ENCODE measurements at regions not wholly inside any gene's neighbourhood (a gene's known extent, or its start where the extent isn't known, plus 50 kb on each side); places are given as distances from the start of the nearest gene placed in this dataset.

DNA sequence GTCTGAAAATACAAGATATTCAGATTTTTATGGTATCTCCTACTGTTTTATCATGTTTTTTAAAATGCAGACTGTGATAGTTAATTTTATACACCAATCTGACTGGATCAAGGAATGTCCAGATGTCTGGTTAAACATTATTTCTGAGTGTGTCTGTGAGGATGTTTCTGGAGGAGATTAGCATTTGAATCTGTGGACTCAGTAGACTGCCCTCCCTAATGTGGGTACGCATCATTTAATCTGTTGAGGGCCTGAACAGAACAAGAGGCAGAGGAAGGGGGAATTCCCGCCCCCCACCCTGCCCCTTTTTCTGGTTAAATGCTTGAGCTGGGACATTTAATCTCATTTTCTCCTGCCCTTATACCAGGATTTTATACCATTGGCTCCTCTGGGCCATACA lies 72.1 kb downstream of the AVPR1A start:
- Histone ChIP-seq H3K27me3 (replicated peaks; ENCODE audit: insufficient read depth, low read depth, low read length, poor library complexity) (no peaks in the 10 kb centered on the region), H3K4me1 (ENCODE audit: insufficient read depth, low read length, poor library complexity, severe bottlenecking) (no peaks in the 10 kb centered on the region), H3K9me3 (ENCODE audit: low read depth, low read length, poor library complexity, severe bottlenecking) (no peaks in the 10 kb centered on the region), H3K36me3 (ENCODE audit: insufficient read depth, low read length, poor library complexity, severe bottlenecking) (no peaks in the 10 kb centered on the region), H3K4me3 (ENCODE audit: low read depth, low read length, poor library complexity, severe bottlenecking) (no peak overlapping the region), H3K27ac (ENCODE audit: low read depth, low read length, poor library complexity, severe bottlenecking) (no peak overlapping the region)
- intact Hi-C loops (cut with micrococcal nuclease; ENCODE audit: unreplicated experiment), result no loop called here
- BruUV-seq (replicated peaks), result no TSS peak
- no peak for DNase-seq (ENCODE audit: low spot score)
- ChIA-PET POLR2A (ENCODE audit: low non-redundant PET) (no interaction called here), CTCF (no interaction called here)
- no peak for TF ChIP-seq EZH2 (IDR thresholded peaks at IDR 0.05; ENCODE audit: borderline replicate concordance, low read depth, low read length, poor library complexity, severe bottlenecking)
- TF ChIP-seq, protein P1, sequence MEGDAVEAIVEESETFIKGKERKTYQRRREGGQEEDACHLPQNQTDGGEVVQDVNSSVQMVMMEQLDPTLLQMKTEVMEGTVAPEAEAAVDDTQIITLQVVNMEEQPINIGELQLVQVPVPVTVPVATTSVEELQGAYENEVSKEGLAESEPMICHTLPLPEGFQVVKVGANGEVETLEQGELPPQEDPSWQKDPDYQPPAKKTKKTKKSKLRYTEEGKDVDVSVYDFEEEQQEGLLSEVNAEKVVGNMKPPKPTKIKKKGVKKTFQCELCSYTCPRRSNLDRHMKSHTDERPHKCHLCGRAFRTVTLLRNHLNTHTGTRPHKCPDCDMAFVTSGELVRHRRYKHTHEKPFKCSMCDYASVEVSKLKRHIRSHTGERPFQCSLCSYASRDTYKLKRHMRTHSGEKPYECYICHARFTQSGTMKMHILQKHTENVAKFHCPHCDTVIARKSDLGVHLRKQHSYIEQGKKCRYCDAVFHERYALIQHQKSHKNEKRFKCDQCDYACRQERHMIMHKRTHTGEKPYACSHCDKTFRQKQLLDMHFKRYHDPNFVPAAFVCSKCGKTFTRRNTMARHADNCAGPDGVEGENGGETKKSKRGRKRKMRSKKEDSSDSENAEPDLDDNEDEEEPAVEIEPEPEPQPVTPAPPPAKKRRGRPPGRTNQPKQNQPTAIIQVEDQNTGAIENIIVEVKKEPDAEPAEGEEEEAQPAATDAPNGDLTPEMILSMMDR (conservative IDR thresholded peaks at IDR 0.05; ENCODE audit: low read depth, low read length), result no peak

DNA sequence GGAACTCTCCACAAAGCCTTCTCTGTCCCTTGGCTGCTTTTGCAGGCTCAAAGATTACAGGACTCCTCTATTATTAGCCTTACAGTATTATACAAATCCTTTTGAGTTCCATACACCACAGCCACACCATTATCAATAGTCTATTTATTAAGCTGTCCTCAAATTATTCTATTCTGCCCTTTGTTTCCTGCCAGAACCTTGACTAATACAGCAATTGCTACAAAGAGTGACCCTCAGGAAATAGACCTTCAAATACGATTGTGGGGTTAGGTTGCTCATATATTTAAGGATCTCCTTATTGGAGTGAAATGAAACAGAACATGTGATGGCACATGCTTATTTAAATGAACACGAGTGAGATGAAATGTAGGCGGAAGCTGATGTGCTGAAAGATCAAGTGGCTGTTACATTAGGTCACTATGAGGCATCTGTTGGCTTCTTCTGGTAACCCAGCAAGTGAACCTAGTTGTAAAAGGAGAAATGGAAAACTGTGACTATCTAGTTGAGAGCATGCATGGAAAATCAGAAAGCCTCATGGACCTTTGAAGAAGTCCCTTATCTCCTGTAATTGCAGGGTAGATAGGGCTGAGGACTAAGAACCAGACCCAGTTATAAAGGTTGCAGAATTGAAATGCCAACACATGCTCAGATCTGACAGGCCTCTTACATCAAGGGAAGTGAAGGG lies 75.5 kb downstream of the AVPR1A start:
- no peaks in the 10 kb centered on the region for H3K27me3 ChIP-seq (replicated peaks; ENCODE audit: insufficient read depth, low read depth, low read length, poor library complexity)
- H3K4me1 ChIP-seq (ENCODE audit: insufficient read depth, low read length, poor library complexity, severe bottlenecking), result no peaks in the 10 kb centered on the region
- POLR2A ChIA-PET (ENCODE audit: low non-redundant PET), result no interaction called here
- H3K4me3 ChIP-seq (ENCODE audit: low read depth, low read length, poor library complexity, severe bottlenecking), result no peak overlapping the region
- DNase-seq (ENCODE audit: low spot score), result no peak
- CTCF ChIA-PET, result no interaction called here
- TF ChIP-seq EZH2 (IDR thresholded peaks at IDR 0.05; ENCODE audit: borderline replicate concordance, low read depth, low read length, poor library complexity, severe bottlenecking), result no peak
- TF ChIP-seq, protein P1 (conservative IDR thresholded peaks at IDR 0.05; ENCODE audit: low read depth, low read length), result no peak
- intact Hi-C loops (cut with micrococcal nuclease; ENCODE audit: unreplicated experiment), result no loop called here
- BruUV-seq (replicated peaks), result no TSS peak
- H3K36me3 ChIP-seq (ENCODE audit: insufficient read depth, low read length, poor library complexity, severe bottlenecking), result no peaks in the 10 kb centered on the region
- H3K27ac ChIP-seq (ENCODE audit: low read depth, low read length, poor library complexity, severe bottlenecking), result no peak overlapping the region
- H3K9me3 ChIP-seq (ENCODE audit: low read depth, low read length, poor library complexity, severe bottlenecking), result no peaks in the 10 kb centered on the region

DNA sequence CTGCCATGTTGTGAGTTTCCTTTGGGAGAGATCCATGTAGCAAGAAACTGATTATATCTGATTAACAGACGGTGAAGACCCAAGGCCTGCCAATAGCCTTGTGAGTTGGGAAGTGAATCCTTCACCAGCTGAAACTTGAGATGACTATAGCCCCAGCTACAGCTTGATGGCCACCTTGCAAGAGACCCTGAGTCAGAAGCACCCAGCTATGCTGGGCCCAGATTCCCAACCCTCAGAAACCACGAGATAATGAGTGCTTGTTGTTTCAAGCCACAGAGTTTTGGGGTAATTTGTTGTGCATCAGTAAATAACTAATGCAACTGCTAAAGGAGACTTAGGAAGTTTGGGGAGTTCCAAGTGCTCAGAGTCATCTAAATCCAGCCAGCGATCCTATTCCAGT lies 80.3 kb downstream of the AVPR1A start:
- POLR2A ChIA-PET (ENCODE audit: low non-redundant PET), result no interaction called here
- no TSS peak for BruUV-seq (replicated peaks)
- H3K36me3 ChIP-seq (ENCODE audit: insufficient read depth, low read length, poor library complexity, severe bottlenecking), result no peaks in the 10 kb centered on the region
- peaks cover 4% of the 10 kb centered on the region for H3K4me1 ChIP-seq (ENCODE audit: insufficient read depth, low read length, poor library complexity, severe bottlenecking)
- H3K9me3 ChIP-seq (ENCODE audit: low read depth, low read length, poor library complexity, severe bottlenecking), result no peaks in the 10 kb centered on the region
- H3K27ac ChIP-seq (ENCODE audit: low read depth, low read length, poor library complexity, severe bottlenecking), result no peak overlapping the region
- DNase-seq (ENCODE audit: low spot score), result no peak
- no peak overlapping the region for H3K4me3 ChIP-seq (ENCODE audit: low read depth, low read length, poor library complexity, severe bottlenecking)
- no peak for TF ChIP-seq EZH2 (IDR thresholded peaks at IDR 0.05; ENCODE audit: borderline replicate concordance, low read depth, low read length, poor library complexity, severe bottlenecking)
- TF ChIP-seq, protein P1 (conservative IDR thresholded peaks at IDR 0.05; ENCODE audit: low read depth, low read length), result no peak
- intact Hi-C loops (cut with micrococcal nuclease; ENCODE audit: unreplicated experiment), result no loop called here
- no peaks in the 10 kb centered on the region for H3K27me3 ChIP-seq (replicated peaks; ENCODE audit: insufficient read depth, low read depth, low read length, poor library complexity)
- CTCF ChIA-PET, result no interaction called here
